ENCODE measurements at regions not wholly inside any gene's neighbourhood (a gene's known extent, or its start where the extent isn't known, plus 50 kb on each side); places are given as distances from the start of the nearest gene placed in this dataset.

DNA sequence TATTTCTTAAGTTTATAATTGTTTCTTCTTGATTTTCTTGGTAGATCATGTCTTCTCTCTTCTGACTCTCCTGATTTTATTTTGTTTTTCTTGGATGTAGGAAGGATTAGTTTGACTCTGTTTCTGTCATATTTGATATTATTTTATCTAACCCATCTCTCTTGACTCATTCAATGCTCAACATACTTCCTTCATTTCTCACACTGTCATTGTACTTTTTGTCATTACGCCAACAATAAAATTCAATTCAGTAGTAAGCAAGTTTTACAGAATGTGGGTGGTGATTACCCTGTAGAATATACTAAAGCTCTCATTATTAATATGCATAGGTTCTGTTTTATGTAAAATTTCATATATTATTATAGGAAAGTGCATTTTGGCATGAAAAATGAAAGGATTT lies 1303.0 kb upstream of the AGA start (continued):
- TF ChIP-seq PAX8 (IDR thresholded peaks at IDR 0.05) = no peak
- no peak for TF ChIP-seq CHD1 (IDR thresholded peaks at IDR 0.05; ENCODE audit: low read depth, low read length)

DNA sequence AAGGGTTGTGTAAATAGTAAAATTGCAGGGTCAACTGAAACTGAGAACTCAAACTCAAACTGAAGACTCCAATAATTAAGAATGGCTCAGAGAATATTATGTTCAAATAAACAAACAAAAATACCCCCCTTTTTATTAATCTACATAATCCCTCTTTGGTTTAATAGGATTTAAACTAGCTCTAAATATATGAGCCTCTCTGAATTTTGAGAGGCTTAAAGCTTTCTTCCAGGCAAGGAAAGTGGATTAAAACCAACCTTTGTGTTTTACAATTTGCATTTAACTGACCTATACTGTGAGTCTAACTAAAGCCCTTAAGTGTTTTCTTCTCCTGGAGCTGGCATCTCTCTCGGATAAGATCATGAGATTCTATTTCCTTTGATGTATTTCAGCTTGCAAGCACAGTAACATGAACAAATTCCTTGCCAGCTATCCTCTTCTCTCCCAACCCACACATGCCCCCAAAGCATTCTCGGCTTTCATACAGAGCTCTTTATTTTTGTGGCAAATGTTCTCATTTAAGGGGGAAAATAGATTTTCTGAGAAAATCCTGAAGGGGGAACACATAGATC lies 1310.8 kb upstream of the AGA start:
- ATAC-seq (no peak), FAIRE-seq (no peak), DNase-seq (ENCODE audit: low read depth, low spot score) (no peak)
- in situ Hi-C loops (cut with MboI) = no loop called here
- no peak overlapping the region for H3K4me2 ChIP-seq (ENCODE audit: control insufficient read depth, insufficient read depth)
- H2AFZ ChIP-seq (ENCODE audit: control insufficient read depth, low read depth, low read length) = no peak overlapping the region
- ChIA-PET RAD21 (ENCODE audit: unreplicated experiment) (interaction anchor here (0.5 kb wide), 1 partner anchor 371 kb away, joined by 3 read pairs; no protein-coding TSS in a partner anchor), CTCF (interaction anchor here (1.1 to 2.3 kb wide), 2 partner anchors 10 to 15 kb away, joined by 3 to 6 read pairs; no protein-coding TSS in a partner anchor), SMC1A (ENCODE audit: uncharacterized antibody, unreplicated experiment) (interaction anchor here (1.0 to 1.7 kb wide), 2 partner anchors 10 kb away, joined by 3 to 5 read pairs; no protein-coding TSS in a partner anchor), POLR2A (no interaction called here)
- no peaks in the 10 kb centered on the region for H3K27me3 ChIP-seq (replicated peaks in 1 of 2; ENCODE audit: control insufficient read depth in 2 of 2, insufficient read depth in 2 of 2, low read length in 1 of 2)
- BruUV-seq (replicated peaks) = no TSS peak
- H3K9ac ChIP-seq (ENCODE audit: control insufficient read depth, insufficient read depth, low read length) = no peak overlapping the region
- no peak overlapping the region for H3K27ac ChIP-seq (ENCODE audit: control insufficient read depth, insufficient read depth)
- no peaks in the 10 kb centered on the region for H3K4me1 ChIP-seq (ENCODE audit: control insufficient read depth, insufficient read depth, low read length)
- TF ChIP-seq, protein P1, sequence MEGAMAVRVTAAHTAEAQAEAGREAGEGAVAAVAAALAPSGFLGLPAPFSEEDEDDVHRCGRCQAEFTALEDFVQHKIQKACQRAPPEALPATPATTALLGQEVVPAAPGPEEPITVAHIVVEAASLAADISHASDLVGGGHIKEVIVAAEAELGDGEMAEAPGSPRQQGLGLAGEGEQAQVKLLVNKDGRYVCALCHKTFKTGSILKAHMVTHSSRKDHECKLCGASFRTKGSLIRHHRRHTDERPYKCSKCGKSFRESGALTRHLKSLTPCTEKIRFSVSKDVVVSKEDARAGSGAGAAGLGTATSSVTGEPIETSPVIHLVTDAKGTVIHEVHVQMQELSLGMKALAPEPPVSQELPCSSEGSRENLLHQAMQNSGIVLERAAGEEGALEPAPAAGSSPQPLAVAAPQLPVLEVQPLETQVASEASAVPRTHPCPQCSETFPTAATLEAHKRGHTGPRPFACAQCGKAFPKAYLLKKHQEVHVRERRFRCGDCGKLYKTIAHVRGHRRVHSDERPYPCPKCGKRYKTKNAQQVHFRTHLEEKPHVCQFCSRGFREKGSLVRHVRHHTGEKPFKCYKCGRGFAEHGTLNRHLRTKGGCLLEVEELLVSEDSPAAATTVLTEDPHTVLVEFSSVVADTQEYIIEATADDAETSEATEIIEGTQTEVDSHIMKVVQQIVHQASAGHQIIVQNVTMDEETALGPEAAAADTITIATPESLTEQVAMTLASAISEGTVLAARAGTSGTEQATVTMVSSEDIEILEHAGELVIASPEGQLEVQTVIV (IDR thresholded peaks at IDR 0.05; ENCODE audit: borderline replicate concordance, partially characterized antibody) = no peak
- TF ChIP-seq CREM (IDR thresholded peaks at IDR 0.05; ENCODE audit: low read depth) (no peak), BMI1 (IDR thresholded peaks at IDR 0.05; ENCODE audit: borderline replicate concordance) (no peak)
- H3K4me3 ChIP-seq = no peak overlapping the region
- no peaks in the 10 kb centered on the region for H3K79me2 ChIP-seq (ENCODE audit: control insufficient read depth, insufficient read depth, low read length)
- intact Hi-C loops (cut with micrococcal nuclease; ENCODE audit: unreplicated experiment) = no loop called here
- H4K20me1 ChIP-seq (ENCODE audit: control insufficient read depth, insufficient read depth) = no peaks in the 10 kb centered on the region
- WGBS (ENCODE audit: insufficient coverage, insufficient replicate concordance, low lambda C conversion rate, missing lambda C conversion rate) = 2% methylated on average over 2 of the region's 2 CpGs
- no peaks in the 10 kb centered on the region for H3K36me3 ChIP-seq (ENCODE audit: control insufficient read depth in 2 of 2, insufficient read depth in 2 of 2, low read length in 1 of 2)
- no peaks in the 10 kb centered on the region for H3K9me3 ChIP-seq (replicated peaks; ENCODE audit: control insufficient read depth, insufficient read depth, low read length)

Data from GM12878 (cell line).